Prostate gland (tissue), 2 donors: ENCODE measurements at regions not wholly inside any gene's neighbourhood (a gene's known extent, or its start where the extent isn't known, plus 50 kb on each side); places are given as distances from the start of the nearest gene placed in this dataset.
"Not testable (repeated sequence)": the region's sequence is repeated elsewhere in the genome, so short reads cannot be mapped to it uniquely, and the experiment has no call there.

Source experiments
- DNase-seq: peaks from one replicate; pipeline ENCODE4 v3.0.0-alpha.2; 2019; ENCODE audit warnings: low spot score
- H3K27ac ChIP-seq, 2 donors: fragments of 200-600 bp; sonication (generic); 2 replicates each; pipeline ENCODE4 v1.5.1; 2017 to 2019
- H3K27me3 ChIP-seq: fragments of 200-600 bp; sonication (generic); replicated peaks from 2 replicates; pipeline ENCODE4 v1.5.1; 2019; ENCODE audit not compliant: insufficient read depth
- H3K36me3 ChIP-seq, 2 donors: fragments of 200-600 bp; sonication (generic); 1 replicate in 1 of 2; 2 replicates in 1 of 2; pipeline versions ENCODE4 v1.5.1 to v1.8.1; 2017 to 2019
- H3K4me1 ChIP-seq: fragments of 200-600 bp; sonication (generic); replicated peaks from 2 replicates; pipeline ENCODE4 v1.5.1; 2019
- H3K4me3 ChIP-seq, 2 donors: fragments of 200-600 bp; sonication (generic); 2 replicates each; pipeline ENCODE4 v1.5.1; 2017 to 2019
- H3K9me3 ChIP-seq: fragments of 200-600 bp; sonication (generic); 2 replicates; pipeline ENCODE4 v1.5.1; 2017
- POLR2A ChIP-seq: fragments of 450-650 bp; IDR thresholded peaks from one replicate; pipeline ENCODE4 v1.6.1; 2016; ENCODE audit warnings: antibody characterized with exemption, mild to moderate bottlenecking
- POLR2AphosphoS5 ChIP-seq: sonication (generic); formaldehyde crosslinking; IDR thresholded peaks from one replicate; pipeline ENCODE4 v1.6.1; 2017; ENCODE audit warnings: antibody characterized with exemption
- WGBS: methylation state at CpG from one replicate; pipeline ENCODE4 v1.1.5; 2018; 5-methylcytosine and 5-hydroxymethylcytosine counted together
- intact Hi-C: fragments of 100-400 bp; cut with DNase I; formaldehyde crosslinking; loops from one replicate; pipeline ENCODE4 v1.14.2; 2022
- TF ChIP-seq, protein P1 (sequence below), 4 experiments: fragments of 200-600 bp in 2 of 4; fragments of 450-650 bp in 2 of 4; sonication (generic) in 2 of 4; IDR thresholded peaks; 1 replicate in 3 of 4; 2 replicates in 1 of 4; pipeline ENCODE4 v1.5.1; 2016 to 2019; ENCODE audit warnings: antibody characterized with exemption in 4 of 4, mild to moderate bottlenecking in 2 of 4, moderate library complexity in 2 of 4

DNA sequence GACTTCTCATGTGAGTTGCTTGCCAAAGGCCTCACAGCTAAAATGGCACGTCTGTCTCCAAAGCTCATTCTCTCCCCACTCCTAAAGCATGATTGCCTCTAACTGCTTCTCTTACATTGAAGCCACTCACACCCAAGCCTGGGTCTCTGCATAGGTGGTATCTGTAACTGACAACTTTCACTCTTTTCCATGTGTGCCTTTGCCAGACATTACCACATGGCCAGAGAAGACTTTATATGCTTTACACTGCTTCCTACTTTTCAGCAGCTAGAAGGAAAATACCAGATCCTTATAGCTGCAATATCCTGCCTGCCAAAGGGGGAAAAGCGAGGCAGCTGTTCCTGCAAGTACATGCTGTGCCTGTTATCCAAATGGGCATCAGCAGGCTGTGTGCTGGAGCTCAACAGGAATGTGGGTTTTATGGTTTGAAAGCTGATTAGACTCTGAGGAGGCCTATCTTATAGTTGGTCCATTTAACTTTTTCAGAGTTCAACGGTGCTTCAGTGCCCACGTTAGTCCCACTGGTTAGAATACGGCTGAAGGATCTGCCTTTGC lies 547.1 kb downstream of the RAB38 start:
- 31% methylated on average over 5 of the region's 5 CpGs for WGBS
- Histone ChIP-seq H3K4me1 (no peaks in the 10 kb centered on the region), H3K9me3 (no peaks in the 10 kb centered on the region), H3K4me3 (no peak overlapping the region), H3K36me3 (no peaks in the 10 kb centered on the region), H3K27ac (no peak overlapping the region), H3K27me3 (no peaks in the 10 kb centered on the region)
- TF ChIP-seq POLR2A (no peak), POLR2AphosphoS5 (no peak)
- TF ChIP-seq, protein P1, sequence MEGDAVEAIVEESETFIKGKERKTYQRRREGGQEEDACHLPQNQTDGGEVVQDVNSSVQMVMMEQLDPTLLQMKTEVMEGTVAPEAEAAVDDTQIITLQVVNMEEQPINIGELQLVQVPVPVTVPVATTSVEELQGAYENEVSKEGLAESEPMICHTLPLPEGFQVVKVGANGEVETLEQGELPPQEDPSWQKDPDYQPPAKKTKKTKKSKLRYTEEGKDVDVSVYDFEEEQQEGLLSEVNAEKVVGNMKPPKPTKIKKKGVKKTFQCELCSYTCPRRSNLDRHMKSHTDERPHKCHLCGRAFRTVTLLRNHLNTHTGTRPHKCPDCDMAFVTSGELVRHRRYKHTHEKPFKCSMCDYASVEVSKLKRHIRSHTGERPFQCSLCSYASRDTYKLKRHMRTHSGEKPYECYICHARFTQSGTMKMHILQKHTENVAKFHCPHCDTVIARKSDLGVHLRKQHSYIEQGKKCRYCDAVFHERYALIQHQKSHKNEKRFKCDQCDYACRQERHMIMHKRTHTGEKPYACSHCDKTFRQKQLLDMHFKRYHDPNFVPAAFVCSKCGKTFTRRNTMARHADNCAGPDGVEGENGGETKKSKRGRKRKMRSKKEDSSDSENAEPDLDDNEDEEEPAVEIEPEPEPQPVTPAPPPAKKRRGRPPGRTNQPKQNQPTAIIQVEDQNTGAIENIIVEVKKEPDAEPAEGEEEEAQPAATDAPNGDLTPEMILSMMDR (IDR thresholded peaks at IDR 0.05): no peak
- no peak for DNase-seq
- intact Hi-C loops: no loop called here

DNA sequence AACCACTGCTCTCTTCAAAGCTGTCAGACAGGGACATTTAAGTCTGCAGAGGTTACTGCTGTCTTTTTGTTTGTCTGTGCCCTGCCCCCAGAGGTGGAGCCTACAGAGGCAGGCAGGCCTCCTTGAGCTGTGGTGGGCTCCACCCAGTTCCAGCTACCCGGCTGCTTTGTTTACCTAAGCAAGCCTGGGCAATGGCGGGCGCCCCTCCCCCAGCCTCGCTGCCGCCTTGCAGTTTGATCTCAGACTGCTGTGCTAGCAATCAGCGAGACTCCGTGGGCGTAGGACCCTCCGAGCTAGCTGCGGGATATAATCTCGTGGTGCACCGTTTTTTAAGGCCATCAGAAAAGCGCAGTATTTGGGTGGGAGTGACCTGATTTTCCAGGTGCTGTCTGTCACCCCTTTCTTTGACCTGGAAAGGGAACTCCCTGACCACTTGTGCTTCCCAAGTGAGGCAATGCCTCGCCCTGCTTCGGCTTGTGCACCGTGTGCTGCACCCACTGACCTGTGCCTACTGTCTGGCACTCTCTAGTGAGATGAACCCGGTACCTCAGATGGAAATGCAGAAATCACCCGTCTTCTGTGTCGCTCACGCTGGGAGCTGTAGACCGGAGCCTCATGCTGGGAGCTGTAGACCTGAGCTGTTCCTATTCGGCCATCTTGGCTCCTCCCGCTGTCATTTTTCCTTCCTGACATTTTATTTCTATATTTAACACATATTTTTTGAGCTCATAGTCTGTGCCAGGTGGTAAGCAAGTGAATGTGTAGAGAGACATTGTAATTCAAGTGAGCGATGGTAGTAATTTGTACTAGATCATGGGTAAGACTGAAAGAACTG lies 551.5 kb downstream of the RAB38 start:
- H3K9me3 ChIP-seq, H3K27ac ChIP-seq, H3K36me3 ChIP-seq, H3K4me3 ChIP-seq, intact Hi-C loops, H3K4me1 ChIP-seq, H3K27me3 ChIP-seq, DNase-seq: not testable (repeated sequence)
- 74% methylated on average over 19 of the region's 24 CpGs for WGBS

DNA sequence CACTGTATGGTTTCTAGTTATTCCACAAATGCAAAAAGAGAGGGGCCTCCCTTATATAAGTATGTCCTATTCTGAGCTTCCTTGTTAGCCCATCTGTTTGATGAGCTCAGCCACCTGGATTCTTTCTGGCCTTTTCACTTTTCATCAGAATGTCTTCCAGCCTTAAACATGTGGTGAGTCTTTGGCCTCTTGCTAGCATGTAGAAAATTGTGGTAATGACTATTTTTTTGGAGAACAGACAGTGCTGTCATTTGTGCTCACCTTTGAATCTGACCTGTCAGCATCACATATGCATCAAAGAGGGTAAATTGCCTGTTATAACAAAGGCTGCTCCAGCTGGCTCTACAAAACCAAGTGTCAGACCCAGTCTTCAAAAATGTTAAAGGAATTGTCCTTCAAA lies 558.7 kb downstream of the RAB38 start:
- H3K27me3 ChIP-seq: no peaks in the 10 kb centered on the region
- no peak for DNase-seq
- intact Hi-C loops: no loop called here

DNA sequence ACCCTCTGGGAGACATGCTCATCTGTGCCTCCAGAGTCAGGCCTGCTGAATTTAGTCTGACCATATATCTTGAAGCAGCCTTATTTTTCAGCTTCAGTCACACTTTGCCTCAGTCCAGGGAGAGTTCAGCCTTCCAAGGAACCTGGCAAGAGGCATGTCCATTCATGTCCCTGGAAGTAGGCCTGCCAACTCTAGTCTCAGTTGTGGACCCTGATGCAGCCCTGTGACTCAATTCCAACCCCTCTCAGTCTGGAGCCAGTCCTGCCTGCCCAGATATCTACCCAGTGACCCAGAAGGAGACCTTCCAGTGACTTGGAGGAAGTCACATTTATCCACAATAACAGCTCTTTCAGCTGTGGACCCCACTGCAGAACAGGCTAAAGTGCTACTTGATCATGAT lies 566.6 kb downstream of the TMEM135 start:
- TF ChIP-seq, protein P1 (IDR thresholded peaks at IDR 0.05): no peak
- TF ChIP-seq POLR2A: no peak
- TF ChIP-seq POLR2AphosphoS5: no peak
- intact Hi-C loops: no loop called here
- H3K36me3 ChIP-seq: no peaks in the 10 kb centered on the region
- H3K27ac ChIP-seq: no peak overlapping the region
- DNase-seq: no peak
- H3K4me1 ChIP-seq: no peaks in the 10 kb centered on the region
- no peak overlapping the region for H3K4me3 ChIP-seq
- no peaks in the 10 kb centered on the region for H3K9me3 ChIP-seq
- H3K27me3 ChIP-seq: no peaks in the 10 kb centered on the region

More for the DNA sequence above, 558.7 kb downstream of the RAB38 start:
- TF ChIP-seq, protein P1 (IDR thresholded peaks at IDR 0.05): no peak
- TF ChIP-seq POLR2AphosphoS5: no peak
- Histone ChIP-seq H3K27ac (no peak overlapping the region), H3K36me3 (no peaks in the 10 kb centered on the region), H3K4me3 (no peak overlapping the region), H3K9me3 (no peaks in the 10 kb centered on the region), H3K4me1 (no peaks in the 10 kb centered on the region)

DNA sequence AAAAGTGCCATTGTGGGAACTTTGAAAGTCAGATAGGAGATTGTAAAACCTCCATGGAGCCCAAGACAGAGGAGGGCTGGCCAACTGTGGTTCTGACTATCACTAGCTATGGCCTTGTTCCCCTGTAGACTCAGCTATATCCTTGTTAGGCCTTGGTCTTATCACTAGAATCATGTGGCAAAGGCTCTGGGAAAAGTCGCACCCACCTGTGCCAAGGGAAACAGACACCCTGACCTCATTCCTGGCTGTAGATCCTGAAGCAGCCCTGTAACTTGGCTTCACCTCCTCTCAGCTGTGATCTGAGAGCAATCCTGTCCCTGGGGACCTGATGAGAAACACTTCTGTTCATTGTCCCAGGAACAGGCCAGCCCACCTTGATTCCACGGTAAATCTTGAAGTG lies 566.2 kb downstream of the TMEM135 start:
- no peaks in the 10 kb centered on the region for H3K4me1 ChIP-seq

More for the DNA sequence above, 566.2 kb downstream of the TMEM135 start:
- intact Hi-C loops: no loop called here
- TF ChIP-seq POLR2AphosphoS5 (no peak), POLR2A (no peak)
- TF ChIP-seq, protein P1 (IDR thresholded peaks at IDR 0.05): no peak
- no peaks in the 10 kb centered on the region for H3K36me3 ChIP-seq
- H3K27me3 ChIP-seq: no peaks in the 10 kb centered on the region
- no peak overlapping the region for H3K27ac ChIP-seq
- no peak overlapping the region for H3K4me3 ChIP-seq
- DNase-seq: no peak
- no peaks in the 10 kb centered on the region for H3K9me3 ChIP-seq
- 84% methylated on average over 2 of the region's 2 CpGs for WGBS
